ENCODE measurements at regions not wholly inside any gene's neighbourhood (a gene's known extent, or its start where the extent isn't known, plus 50 kb on each side); places are given as distances from the start of the nearest gene placed in this dataset.

DNA sequence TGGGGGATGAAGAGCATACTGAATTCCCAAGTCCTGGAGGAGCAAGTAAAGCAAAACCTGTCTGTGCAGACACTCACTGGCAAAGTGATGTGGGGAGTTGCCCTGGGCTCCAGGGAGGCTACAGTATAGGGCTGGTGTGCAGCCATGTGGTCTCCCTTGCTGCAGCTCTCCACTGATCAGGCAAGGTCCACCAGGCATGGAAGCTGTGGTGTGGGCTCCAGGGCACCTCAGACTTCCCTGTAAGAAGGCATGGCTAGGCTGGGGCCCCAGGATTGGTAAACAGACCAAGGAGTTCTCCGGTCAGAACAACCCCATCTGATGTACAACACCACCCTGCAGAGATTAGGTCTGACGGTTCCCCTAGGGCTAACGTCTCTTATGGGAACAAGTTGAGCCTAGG lies 241.9 kb upstream of the NDST4 start:
- TF ChIP-seq, protein P1, sequence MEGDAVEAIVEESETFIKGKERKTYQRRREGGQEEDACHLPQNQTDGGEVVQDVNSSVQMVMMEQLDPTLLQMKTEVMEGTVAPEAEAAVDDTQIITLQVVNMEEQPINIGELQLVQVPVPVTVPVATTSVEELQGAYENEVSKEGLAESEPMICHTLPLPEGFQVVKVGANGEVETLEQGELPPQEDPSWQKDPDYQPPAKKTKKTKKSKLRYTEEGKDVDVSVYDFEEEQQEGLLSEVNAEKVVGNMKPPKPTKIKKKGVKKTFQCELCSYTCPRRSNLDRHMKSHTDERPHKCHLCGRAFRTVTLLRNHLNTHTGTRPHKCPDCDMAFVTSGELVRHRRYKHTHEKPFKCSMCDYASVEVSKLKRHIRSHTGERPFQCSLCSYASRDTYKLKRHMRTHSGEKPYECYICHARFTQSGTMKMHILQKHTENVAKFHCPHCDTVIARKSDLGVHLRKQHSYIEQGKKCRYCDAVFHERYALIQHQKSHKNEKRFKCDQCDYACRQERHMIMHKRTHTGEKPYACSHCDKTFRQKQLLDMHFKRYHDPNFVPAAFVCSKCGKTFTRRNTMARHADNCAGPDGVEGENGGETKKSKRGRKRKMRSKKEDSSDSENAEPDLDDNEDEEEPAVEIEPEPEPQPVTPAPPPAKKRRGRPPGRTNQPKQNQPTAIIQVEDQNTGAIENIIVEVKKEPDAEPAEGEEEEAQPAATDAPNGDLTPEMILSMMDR (IDR thresholded peaks at IDR 0.05): no peak
- no peak for TF ChIP-seq POLR2A (IDR thresholded peaks at IDR 0.05)
